ENCODE measurements at regions not wholly inside any gene's neighbourhood (a gene's known extent, or its start where the extent isn't known, plus 50 kb on each side); places are given as distances from the start of the nearest gene placed in this dataset.

- no peak overlapping the region for H3K27ac ChIP-seq (ENCODE audit: low read depth, low read length, poor library complexity, severe bottlenecking)
- no peaks in the 10 kb centered on the region for H3K9me2 ChIP-seq (ENCODE audit: low read depth, low read length)
- H3K9me3 ChIP-seq (ENCODE audit: low read length) = no peaks in the 10 kb centered on the region
- no peaks in the 10 kb centered on the region for H3K36me3 ChIP-seq (ENCODE audit: insufficient read depth, low read length)
- H3K4me2 ChIP-seq (ENCODE audit: low read length) = no peak overlapping the region
- no peaks in the 10 kb centered on the region for H4K20me1 ChIP-seq (ENCODE audit: insufficient read depth, low read length)
- TF ChIP-seq CTCF (IDR thresholded peaks at IDR 0.05; ENCODE audit: low read length) (no peak), EZH2 (IDR thresholded peaks at IDR 0.05; ENCODE audit: borderline replicate concordance, low read length) (no peak)
- H2AFZ ChIP-seq (ENCODE audit: low read length) = no peak overlapping the region
- no peak overlapping the region for H3K4me3 ChIP-seq (ENCODE audit: low read depth, low read length, poor library complexity, severe bottlenecking)
- no peak overlapping the region for H3K9ac ChIP-seq (ENCODE audit: low read length)
- H3K79me2 ChIP-seq (ENCODE audit: insufficient read depth, low read length) = no peaks in the 10 kb centered on the region
- H3K4me1 ChIP-seq (ENCODE audit: insufficient read depth, low read length, severe bottlenecking) = no peaks in the 10 kb centered on the region
- H3F3A ChIP-seq (ENCODE audit: insufficient read depth, low read length) = no peaks in the 10 kb centered on the region
- no peaks in the 10 kb centered on the region for H3K27me3 ChIP-seq (ENCODE audit: insufficient read depth, low read length)
Observed at GRCh38 chr4:96227515-96227914, 387.6 kb downstream of the PDHA2 start.

- TF ChIP-seq EZH2 (IDR thresholded peaks at IDR 0.05; ENCODE audit: borderline replicate concordance, low read length) (no peak), CTCF (IDR thresholded peaks at IDR 0.05; ENCODE audit: low read length) (no peak)
- Histone ChIP-seq H3K27ac (ENCODE audit: low read depth, low read length, poor library complexity, severe bottlenecking) (no peak overlapping the region), H3K36me3 (ENCODE audit: insufficient read depth, low read length) (no peaks in the 10 kb centered on the region), H3K4me2 (ENCODE audit: low read length) (no peak overlapping the region), H3K9me2 (ENCODE audit: low read depth, low read length) (no peaks in the 10 kb centered on the region), H3K4me3 (ENCODE audit: low read depth, low read length, poor library complexity, severe bottlenecking) (no peak overlapping the region), H3K79me2 (ENCODE audit: insufficient read depth, low read length) (no peaks in the 10 kb centered on the region), H3K9ac (ENCODE audit: low read length) (no peak overlapping the region), H4K20me1 (ENCODE audit: insufficient read depth, low read length) (no peaks in the 10 kb centered on the region), H3K4me1 (ENCODE audit: insufficient read depth, low read length, severe bottlenecking) (no peaks in the 10 kb centered on the region), H3K9me3 (ENCODE audit: low read length) (no peaks in the 10 kb centered on the region), H3F3A (ENCODE audit: insufficient read depth, low read length) (no peaks in the 10 kb centered on the region), H3K27me3 (ENCODE audit: insufficient read depth, low read length) (no peaks in the 10 kb centered on the region), H2AFZ (ENCODE audit: low read length) (no peak overlapping the region)
Observed at GRCh38 chr4:96228463-96228862, 388.6 kb downstream of the PDHA2 start.

GRCh38 chr4:96240041-96240440 is 400.1 kb downstream of the PDHA2 start:
- Histone ChIP-seq H3K4me3 (ENCODE audit: low read depth, low read length, poor library complexity, severe bottlenecking) (no peak overlapping the region), H3K4me1 (ENCODE audit: insufficient read depth, low read length, severe bottlenecking) (no peaks in the 10 kb centered on the region), H3K27me3 (ENCODE audit: insufficient read depth, low read length) (no peaks in the 10 kb centered on the region), H4K20me1 (ENCODE audit: insufficient read depth, low read length) (no peaks in the 10 kb centered on the region), H3F3A (ENCODE audit: insufficient read depth, low read length) (no peaks in the 10 kb centered on the region), H3K9ac (ENCODE audit: low read length) (no peak overlapping the region), H2AFZ (ENCODE audit: low read length) (no peak overlapping the region), H3K36me3 (ENCODE audit: insufficient read depth, low read length) (no peaks in the 10 kb centered on the region), H3K9me2 (ENCODE audit: low read depth, low read length) (no peaks in the 10 kb centered on the region), H3K9me3 (ENCODE audit: low read length) (no peaks in the 10 kb centered on the region), H3K27ac (ENCODE audit: low read depth, low read length, poor library complexity, severe bottlenecking) (no peak overlapping the region), H3K79me2 (ENCODE audit: insufficient read depth, low read length) (no peaks in the 10 kb centered on the region), H3K4me2 (ENCODE audit: low read length) (no peak overlapping the region)
- no peak for TF ChIP-seq CTCF (IDR thresholded peaks at IDR 0.05; ENCODE audit: low read length)
- no peak for TF ChIP-seq EZH2 (IDR thresholded peaks at IDR 0.05; ENCODE audit: borderline replicate concordance, low read length)
